ENCODE measurements at regions not wholly inside any gene's neighbourhood (a gene's known extent, or its start where the extent isn't known, plus 50 kb on each side); places are given as distances from the start of the nearest gene placed in this dataset.

DNA sequence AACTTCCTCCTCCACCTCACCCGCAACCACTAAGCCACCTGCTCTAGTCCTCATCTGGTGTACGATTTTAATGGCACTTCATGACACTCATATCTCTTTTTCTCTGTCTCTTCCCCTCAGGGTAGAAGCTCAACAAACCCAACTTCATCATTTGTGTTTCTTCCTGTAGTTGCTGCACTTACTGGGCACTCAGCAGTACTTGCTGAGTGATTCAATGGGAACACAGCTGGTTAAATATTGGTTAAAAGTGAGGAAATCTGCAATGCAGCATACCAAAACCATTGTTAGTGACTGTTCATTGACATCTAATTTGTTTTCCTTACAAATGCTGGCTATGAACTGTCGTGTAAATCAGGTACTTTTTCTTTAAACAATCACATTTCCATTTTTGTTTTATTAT lies 541.1 kb upstream of the PRMT6 start:
- FAIRE-seq = no peak

DNA sequence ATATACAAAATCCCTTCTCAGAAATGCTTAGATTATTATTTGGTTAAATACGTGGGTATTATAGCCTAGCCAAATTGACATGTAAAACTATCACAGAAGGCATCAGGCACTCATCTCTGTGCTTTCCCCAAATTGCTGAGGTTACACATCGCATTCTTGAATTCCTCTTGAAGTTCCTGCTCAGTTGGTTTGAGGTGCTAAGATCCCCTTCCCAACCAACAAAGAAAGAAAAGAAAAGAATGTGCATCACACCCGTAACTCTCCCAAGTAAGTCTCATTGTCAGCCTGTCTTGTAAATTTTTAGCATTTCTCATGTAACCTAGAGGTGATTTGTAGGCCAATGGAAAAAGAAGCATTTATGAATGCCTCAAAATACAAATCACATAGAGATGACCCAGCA lies 539.2 kb upstream of the PRMT6 start:
- no peak for FAIRE-seq

DNA sequence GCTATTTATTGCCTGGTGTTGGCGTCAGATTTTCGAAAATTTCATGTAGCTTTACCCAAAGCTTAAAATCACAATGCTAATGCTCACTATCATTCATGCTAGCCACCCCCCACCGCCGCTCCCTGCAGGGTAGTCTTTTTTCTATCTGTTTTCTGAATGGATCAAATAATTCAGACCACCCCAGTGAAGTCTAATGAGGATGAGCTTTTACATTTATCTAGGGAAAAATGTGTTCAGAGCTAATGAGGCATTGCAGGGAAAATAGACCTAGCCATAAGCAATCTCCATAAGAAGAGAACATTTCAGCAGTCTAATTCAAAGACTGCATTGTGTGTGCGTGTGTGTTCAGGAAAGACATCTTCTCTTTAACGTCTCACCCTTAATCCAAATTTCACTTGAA lies 533.0 kb upstream of the PRMT6 start:
- FAIRE-seq = no peak

DNA sequence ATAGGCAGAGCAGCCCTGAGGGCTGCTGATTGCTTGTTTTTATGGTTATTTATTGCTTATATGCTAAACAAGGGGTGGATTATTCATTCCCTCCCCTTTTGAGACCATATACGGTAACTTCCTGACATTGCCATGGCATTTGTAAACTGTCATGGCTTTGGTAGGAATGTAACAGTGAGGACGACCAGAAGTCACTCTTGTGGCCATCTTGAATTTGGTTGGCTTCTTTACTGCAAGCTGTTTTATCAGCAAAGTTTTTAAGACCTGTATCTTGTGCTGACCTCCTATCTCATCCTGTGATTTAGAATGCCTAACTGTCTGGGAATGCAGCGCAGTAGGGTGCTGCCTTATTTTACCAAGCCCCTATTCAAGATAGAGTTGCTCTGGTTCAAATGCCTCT lies 531.8 kb upstream of the PRMT6 start:
- FAIRE-seq = no peak

DNA sequence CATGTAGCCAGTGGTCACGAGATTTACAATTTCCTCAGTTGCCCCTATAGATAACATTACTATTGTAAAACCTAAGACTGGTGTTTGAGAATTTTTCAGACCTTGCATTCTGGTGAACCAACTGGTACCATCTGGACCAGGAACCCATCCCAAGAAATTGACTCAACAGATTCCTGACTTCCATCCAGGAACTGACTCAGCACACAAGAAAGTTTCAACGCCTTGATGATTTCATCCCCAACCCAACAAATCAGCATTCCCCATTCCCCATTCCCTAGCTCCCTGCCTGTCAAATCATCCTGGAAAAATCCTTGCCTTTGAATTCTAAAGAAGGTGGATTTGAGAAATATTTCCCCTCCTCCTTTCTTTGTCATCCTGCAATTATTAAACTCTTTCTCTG lies 529.8 kb upstream of the PRMT6 start:
- no peak for FAIRE-seq

DNA sequence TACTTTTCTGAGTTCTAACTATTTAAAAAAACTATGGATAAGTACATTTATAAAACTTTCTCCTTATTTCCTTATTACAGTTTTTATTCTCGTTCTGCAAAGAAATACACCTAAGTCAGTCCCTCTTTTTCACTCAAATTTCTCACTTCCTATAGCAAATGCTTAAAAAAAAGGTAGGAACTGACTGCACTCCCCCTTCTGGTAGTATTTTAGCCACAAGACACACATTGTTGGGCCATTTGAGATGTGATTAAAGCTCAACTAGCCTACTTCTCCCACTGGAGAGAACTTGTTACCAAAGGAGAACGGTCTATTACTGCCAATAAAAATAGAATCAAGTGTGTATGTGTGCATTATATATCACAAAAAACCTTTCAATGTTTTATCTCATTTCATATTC lies 521.9 kb upstream of the PRMT6 start:
- no peak for FAIRE-seq

DNA sequence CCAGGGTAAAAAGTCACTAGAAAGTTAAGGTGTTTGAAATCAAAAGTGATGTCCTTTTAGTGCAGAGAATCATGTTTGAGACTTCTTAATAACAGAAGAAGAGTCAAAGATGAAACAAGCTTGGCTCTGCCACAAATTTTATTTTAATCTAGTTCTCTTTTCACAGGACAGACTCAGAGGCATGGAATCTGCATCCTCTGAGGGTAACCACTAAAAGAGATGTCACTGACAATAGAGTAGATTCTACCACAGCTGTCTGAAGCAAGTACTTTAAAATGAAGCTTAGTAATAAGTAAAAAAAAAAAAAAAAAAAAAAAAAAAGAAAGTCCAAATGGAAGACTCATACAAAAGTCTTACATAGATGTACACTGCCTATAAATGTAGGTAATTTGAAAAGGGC lies 519.7 kb upstream of the PRMT6 start:
- no peak for FAIRE-seq

DNA sequence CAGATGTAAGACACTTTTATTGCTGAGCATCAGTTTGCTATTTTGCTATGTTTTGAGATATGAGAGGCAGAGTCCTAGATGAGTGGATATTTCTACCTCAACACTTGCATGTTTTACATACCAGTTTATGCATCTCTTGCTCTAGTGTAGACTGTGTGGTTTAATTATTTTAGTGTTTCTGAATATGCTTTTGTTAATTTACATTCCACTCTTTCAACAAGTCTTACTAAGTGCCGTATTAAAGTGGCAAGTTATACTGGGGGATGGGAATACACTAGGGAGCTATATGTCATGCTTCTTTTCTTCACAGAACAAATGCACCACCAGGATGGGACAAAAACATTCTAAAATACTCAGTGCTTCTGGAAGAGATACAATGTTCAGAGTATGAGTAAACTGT lies 507.7 kb upstream of the PRMT6 start:
- FAIRE-seq = no peak

DNA sequence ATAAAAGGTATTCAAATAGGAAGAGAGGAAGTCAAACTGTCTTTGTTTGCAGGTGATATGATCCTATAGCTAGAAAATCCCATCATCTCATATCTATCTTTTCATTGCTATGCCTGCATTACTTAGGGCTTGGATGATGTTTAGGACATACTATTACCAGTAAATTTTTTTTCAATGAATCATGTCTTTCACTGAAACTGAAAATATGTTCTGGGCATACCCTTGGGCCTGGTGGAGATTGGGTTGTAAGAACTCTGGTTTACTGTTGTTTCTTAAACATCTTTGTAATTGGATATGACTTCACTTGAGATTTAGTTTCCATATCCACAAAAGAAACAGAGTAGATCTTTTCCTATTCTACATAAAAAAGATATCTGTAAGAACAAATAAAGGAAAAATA lies 502.2 kb upstream of the PRMT6 start:
- no peak for FAIRE-seq

DNA sequence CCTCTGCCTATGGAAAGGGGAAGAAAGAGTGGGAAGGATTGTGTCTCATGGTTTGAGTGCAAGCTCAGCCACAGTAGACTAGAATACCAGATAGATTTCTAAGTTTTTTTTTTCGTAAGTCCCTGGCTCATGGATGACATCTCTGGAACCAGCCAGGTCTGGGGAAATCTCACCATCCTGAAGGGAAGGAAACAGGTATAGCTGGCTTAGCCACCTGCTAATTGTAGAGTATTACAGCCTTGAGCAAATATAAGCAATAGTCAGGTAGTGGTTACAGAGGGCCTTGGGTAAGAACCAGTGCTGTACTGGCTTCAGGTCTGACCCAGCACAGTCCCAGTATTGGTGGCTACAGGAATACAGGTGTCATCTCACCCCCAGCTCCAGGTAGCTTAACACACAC lies 500.9 kb upstream of the PRMT6 start:
- FAIRE-seq = no peak

DNA sequence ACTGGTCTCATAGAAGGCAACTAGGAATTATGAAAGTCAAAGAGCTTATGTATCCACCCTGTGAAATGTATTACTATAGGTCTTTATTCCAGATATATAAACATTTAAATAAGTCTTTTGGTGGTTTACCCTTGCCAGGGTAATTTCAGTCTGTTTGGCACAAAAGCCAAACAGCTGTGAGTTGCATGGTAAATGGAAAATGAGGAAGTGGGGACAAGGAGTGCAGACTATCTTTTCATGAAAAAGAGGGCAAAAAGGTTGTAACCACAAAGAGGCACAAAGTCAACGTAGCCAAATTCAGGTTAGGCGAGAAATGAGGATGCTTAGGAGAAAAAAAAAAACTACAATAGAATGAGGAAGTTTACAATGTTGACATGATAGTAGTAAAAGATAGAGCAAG lies 492.3 kb upstream of the PRMT6 start:
- FAIRE-seq = no peak

DNA sequence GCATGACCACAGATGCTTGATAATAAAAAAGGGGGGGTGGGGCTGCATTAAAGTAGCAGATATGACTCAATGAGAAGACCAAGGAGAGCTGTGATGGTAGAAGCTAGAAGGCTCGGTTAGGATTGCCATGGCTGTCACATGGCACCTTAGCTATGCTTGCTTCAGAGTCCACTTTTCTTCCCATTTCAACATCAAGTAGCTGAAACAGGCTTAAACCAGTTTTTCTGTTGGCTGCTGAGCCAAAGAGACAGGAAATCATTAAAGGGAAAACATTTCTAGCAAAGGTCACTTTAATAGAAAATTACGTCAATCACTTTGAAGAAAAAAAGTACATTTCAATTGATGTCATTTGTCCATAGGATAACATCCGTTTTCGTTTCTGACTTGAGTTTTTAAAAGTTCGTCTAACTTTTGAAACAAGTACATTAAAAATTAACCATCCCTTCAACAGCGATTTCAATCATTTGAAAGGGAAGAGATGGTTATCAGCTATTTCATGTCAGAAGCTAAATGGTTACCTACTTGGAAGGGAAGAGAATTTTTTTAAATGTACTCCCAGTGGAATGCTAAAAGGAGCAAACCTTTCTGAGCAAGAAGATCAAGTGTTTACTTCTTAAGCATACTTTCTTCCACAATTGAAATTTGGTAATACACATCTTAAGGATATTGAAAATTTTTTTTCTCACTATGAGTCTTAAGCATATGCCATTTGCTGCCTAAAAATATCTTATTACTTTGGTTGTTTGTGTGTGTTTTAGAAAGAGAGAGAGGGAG lies 488.1 kb upstream of the PRMT6 start:
- FAIRE-seq = no peak

DNA sequence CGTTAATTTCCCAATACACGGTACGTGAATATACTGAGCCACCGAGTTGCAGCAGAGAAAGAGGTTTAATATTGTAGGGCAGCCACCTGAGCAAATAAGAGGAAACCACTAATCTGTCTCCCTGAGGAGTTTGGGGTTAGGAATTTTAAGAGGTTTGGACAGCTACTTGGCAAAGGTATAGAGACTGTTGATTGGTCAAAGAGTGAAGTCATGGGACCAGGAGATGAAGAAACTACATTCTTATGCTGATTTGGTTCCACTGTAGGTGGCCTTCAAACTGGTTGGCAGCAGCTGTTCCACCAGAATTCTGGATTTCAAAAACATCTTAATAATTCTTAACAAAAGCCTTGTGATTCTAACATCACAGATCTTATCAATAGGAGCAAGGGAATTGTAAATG lies 485.4 kb upstream of the PRMT6 start:
- no peak for FAIRE-seq

DNA sequence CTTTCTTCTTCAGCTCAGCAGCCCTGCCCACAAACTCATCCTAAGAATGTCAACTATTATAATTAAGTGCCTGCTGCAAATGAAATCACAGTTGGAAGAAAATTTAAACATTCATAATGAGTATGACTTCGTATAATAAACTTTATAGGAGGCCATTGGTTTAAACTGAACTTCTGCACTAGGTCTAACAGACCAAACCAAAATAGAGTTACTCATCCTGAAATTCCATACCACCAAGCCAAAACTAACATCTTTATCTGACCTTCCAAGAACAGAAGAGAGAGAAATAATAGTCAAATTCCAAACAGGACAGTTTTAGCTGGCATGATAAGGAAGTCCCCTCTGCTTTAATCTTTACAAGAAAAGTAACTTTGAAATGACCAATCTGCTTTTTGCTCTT lies 472.4 kb upstream of the PRMT6 start:
- FAIRE-seq = no peak

DNA sequence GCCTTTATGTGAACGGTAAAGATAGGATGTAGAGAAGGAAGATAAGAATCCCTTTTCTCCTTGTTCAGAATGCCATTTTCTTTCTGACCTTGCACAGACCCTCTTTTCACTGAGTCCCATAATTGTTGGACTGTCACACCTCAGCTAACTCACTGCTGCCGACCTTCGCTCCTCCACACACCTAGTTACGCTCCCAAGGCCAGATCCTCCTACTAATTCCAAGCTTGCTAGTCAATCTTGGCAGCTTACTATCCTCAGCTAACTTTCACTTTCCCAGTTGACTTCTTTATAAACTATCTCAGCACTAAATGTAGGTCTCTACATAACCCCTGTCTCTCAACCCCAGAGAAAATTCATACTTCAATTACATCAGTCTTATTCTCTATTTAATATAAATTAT lies 471.8 kb upstream of the PRMT6 start:
- no peak for FAIRE-seq

DNA sequence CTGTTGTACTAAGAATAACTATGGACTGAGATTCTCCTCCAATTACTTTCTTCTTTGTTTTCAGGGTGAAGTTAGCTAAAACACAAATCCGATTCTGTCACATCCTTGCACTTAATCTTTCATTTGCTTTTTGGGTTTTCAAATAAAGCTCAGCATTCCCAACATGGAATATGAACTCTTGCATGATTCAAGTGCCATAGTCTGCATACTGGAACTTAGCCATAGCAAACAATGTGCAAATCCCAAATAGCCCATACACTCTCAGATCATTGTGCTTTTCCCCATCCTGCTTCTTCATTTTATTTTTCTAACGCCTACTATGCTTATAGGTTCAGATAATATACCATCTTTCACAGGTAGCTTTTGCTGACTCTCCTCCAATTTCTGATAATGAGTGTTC lies 455.8 kb upstream of the PRMT6 start:
- FAIRE-seq = no peak

DNA sequence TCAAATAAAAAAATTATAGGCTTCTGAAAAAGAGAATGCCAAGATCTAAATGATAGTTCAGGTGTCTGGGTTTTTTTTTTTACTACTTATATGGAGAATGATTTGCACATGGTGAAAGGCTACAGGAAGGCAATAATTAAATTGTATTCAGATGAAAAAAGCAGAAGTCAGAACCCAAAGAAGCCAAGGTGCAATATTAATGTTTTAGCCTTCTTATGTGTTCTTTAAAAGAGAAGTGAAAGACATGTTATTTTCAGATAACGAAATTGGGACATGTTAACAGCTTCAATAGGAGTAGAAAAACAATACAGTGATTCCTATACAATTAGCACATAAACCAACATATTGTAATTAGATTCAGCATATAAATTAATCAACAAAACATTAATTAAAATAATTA lies 452.9 kb upstream of the PRMT6 start:
- FAIRE-seq = no peak

DNA sequence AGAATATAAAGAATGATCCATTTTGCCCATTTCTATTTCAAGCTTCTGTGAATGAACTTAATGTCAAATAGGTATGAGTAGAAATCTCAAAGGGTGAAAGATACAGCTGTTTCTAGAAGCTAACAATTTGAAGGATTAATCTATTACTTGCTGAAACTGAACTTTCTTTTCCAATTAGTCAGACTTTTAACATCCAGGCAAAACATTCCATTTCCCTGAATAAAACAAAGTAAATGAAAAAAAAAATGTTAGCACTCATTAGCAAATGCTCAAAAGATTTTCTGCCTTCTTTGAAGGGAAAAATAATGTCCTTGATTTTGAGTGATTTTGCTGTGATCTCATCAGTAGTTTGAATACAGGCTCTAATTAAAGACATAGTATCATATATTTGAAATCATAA lies 447.6 kb upstream of the PRMT6 start:
- no peak for FAIRE-seq

DNA sequence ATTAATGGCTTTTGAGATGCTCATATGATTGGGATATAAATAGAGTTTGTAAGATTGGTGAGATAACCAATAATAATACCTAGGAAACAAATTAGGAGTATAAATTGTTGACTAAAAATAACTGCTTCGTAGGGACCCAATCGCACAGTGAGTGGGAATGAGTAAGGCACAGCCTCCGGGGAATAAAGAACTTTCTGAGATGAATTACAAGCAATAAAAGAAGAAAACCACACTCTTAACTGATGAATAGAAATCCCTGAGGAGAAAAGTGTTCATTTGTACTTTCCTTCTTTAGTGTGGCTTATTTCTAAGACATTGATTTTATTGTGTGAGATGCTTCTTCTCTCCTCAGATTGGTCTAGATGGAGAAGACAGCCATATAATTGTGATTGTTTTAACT lies 443.4 kb upstream of the PRMT6 start:
- no peak for FAIRE-seq

DNA sequence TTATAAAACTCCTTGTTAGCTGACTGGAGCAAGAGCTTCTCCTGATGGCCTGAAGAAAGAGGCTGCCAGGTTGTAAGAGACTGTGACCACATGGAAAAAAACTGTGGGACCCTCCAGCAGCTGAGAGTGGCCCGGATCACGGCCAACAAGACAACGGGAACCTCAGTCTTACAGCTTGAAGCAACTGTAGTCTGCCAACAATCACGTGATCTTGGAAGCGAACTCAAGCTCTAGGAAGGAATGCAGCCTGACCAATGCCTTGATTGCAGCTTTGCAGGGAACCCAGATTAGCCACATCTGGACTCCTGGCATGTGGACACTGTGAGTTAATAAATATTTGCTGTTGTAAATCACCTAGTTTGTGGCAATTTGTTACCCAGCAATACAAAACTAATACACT lies 442.6 kb upstream of the PRMT6 start:
- FAIRE-seq = no peak

DNA sequence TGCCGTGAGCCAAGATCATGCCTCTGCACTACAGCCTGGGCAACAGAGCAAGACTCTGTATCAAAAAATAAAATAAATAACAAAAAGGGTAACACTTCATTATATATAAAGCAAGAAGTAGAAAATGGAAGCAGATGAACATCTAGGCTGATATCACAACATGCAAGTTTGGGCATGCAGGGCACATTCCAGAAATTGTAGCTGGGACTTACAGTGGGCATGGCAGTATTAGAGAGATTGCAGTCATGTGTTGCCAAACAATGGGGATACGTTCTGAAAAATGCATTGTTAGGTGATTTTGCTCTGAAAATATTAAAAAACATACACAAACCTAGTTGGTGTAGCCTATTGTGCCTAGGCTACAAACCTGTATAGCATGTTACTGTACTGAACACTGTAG lies 441.0 kb upstream of the PRMT6 start:
- no peak for FAIRE-seq

DNA sequence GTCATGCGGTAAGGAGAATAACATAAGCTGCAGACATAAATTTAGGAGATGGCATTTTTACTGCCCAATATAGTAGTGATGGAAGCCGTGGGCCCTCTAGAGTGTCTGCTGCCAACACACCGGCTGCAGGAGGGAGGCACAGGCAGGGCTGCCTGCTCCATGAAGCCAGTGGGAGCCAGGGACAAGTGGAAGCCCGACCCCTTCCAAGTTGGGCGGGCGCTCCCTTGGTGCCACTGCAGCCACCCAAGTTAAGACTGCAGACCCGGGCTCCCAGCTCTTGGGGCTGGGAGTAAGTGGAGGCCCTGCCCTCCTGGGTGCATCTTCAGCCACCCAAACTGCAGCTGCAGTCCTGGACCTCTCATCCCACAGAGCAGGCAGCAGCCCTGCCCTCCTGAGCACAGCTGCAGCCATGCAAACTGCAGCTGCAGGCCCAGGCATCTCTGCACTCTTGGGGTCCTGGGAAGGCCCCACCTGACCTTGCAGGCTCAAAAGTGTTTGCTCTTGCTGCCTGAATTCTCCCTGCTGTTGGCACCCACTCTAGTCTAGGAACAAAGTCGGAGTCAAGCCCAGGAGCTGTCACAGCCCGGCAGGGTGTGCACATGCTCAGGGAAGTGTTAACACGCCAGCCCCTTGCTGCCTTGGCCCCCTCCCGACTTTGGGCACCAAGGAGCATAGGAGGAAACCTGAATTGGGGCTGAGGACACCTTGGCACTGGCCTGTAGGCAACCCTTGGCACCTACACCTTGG lies 437.2 kb upstream of the PRMT6 start:
- FAIRE-seq = no peak

DNA sequence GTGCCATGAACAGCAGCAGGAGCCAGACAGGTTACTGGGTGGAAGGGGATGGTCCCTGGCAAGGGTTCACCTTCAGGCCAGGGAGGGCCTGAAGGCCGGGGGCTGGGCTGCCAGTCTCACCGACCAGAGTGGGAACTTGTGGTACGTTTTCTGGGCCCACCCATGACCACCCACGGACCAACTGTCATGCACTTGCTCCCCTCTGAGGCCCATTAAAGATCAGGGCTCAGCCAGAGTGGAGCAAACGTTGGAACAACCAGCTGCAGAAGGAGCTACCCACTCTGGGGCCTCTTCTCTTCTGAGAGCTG lies 436.7 kb upstream of the PRMT6 start:
- no peak for FAIRE-seq

DNA sequence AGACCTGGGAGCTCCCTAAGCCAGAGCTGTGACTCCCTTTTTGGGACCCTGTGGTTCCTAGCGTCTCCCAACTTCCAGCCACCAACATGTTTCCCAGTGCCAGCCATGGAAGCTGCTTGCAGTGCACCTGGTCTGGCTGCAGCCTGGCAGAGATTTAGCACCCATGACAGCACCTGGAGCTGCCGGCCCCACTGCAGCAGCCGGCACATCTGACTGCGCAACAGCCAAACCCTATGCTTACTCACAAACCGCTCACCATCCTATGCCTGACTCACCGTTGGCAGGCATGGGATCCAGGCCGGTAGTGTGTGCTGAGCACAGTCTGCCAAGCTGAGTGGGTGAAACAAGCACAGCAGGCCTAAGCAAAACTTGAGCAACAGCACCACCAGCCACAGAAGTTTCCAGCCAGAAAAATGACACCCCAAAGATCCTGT lies 435.9 kb upstream of the PRMT6 start:
- FAIRE-seq = no peak

DNA sequence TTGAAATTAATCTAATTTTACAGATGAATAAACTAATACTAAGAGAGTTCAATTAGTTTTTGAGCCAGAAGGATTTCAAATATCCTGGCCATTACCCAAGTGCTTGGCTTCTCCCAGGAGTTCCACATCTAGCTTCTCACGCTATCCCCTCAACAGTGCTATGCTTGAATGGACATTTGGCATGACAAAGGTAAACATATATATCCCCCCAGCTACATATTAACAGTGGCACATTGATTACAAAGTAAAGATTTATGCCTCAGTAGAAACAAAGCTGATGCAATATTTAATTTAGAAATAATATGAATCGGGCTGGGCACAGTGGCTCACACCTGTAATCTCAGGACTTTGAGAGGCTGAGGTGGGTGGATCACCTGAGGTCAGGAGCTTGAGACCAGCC lies 434.6 kb upstream of the PRMT6 start:
- no peak for FAIRE-seq
